GM19328 (cell line): ENCODE measurements at regions not wholly inside any gene's neighbourhood (a gene's known extent, or its start where the extent isn't known, plus 50 kb on each side); places are given as distances from the start of the nearest gene placed in this dataset.
"Not testable (repeated sequence)": the region's sequence is repeated elsewhere in the genome, so short reads cannot be mapped to it uniquely, and the experiment has no call there.

Experiments used
- ATAC-seq: cut with Tn5 transposase; IDR thresholded peaks from one replicate; pipeline ENCODE4 v1.9.1; 2021; ENCODE audit warnings: mild to moderate bottlenecking, moderate library complexity; ENCODE audit not compliant: unreplicated experiment

DNA sequence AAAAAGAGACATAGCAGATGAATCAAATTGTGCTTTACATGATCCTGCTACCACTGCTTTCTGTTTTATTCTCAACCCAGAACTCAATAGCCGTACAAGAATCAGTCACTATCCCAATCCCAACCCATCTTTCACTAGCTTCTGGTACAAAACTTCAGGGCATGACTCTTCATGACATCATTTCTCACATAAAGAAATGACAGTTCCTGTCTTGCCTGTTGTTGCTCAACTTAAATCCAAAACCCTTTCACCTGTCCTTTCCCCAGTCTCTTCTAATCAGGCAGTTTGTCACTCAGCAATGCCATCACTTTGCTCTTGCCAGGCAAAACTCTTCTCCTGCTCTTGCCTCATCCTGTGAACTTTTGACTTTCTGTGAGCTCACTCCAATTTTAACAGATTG is 962.8 kb downstream of the GALC start:
- no peak for ATAC-seq

DNA sequence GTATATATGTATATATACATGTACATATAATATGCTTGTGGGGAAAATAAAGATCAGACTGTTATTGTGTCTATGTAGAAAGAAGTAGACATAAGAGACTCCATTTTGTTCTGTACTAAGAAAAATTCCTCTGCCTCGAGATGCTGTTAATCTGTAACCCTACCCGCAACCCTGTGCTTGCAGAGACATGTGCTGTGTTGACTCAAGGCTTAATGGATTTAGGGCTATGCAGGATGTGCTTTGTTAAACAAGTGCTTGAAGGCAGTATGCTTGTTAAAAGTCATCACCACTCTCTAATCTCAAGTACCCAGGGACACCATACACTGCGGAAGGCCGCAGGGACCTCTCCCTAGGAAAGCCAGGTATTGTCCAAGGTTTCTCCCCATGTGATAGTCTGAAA is 972.9 kb downstream of the GALC start:
- ATAC-seq: not testable (repeated sequence)

DNA sequence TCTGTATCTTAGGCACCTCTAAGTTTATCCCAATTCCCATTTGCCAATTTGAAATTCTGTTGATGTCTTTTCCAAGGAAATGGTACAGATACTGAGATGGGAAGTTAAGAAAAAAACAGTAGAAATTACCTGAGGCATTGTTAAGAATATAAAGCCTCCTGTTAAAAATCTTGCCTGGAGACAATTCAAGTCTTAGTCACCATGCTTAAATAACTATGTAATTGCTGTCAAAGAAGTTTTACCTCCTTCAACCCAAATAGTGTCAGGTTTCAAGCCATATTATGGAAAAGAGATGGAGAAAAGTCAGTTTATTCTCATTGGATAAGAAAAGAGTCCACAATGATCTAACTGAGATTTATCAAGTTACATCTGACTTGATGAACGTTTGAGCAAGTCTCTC is 974.7 kb downstream of the GALC start:
- ATAC-seq: no peak

DNA sequence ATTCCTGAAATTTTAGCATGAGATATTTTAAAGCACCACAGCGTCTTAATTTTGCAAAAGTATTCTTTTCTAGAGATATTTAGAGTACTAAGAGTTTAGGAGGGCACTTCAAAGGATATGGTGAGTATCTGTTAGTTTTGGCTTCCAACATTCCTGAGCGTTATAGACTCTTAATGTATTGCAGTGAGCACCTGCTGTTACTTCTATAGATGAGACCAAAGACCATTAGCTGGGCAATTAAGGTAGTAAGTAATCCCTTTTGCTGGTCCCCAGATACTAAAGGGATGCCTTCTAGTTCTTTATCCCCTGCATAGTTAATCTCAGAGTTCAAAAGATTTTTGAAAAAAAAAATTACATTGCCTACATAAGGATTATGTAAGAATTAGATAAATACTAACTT is 975.6 kb downstream of the GALC start:
- no peak for ATAC-seq

DNA sequence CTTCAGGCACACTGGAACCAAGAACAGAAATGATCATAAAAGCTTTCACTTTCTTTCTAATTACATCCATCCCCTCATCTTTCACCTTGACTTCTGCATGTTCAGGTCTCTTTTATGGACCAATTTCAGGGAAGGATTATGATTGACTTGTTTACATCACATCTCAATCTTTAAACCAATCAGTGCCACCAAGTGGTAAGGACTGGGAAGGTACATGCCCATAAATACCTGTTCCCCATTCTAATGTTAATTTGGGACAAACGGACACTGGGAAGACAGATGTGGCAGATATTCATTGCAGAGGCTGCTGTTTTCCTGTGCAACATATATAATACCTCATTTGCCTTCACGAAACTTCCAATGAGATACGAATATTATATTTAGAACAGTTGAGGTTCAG is 978.1 kb downstream of the GALC start:
- no peak for ATAC-seq

DNA sequence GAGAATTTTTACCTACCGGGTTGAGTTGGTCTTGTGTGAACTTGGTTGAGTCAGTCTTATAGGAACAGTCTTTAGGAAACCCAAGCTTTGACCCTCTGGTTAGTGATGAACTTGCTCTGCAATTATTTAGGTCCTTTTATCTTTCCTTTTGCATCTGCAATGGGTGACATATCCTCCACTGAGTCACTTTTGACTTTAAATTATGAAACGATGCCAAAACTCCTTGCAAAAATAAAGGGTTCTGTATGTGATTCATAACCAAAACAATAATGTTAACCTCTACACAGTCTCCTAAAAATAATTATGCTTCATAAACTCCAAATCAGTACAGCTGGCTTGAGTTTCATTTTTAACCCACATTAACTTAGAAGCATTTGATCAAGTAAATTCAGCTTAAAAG is 979.4 kb downstream of the GALC start:
- no peak for ATAC-seq

DNA sequence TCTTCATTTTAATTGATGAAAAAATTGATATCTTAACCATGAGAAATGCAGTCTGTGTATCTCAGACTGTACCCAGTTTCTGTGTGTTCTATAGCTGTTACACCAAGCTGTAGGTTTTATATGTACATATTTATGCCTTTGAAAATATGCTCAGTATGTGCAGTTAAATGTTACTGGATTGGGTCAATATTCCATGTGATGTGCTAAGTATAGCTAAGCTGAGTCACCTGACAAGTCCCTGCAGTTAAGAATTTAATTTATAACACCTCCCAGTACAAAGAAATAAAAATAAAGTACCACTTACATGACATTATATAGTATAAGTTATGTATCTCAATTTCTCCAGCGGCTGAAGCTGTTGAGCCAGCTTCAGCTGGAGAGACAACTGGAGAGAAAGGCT is 984.0 kb downstream of the GALC start:
- ATAC-seq: no peak

DNA sequence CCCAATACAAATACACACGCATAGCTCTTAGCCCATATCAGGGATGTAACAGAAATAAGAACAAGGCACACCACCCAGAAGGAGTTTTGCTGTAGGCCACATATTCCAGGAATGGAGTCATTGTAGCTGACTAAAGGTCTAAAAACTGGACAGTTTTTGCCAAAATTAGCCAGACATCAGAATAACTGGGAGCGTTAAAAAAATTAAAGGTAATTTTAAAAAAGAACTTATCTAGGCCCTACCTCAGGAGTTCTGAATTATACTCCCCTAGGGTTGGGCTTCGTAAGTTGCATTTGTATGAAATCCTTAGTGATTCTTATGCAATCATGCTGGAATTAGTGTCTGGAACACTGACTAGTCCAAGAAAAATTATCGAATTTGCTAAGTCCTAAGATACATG is 987.7 kb downstream of the GALC start:
- no peak for ATAC-seq

DNA sequence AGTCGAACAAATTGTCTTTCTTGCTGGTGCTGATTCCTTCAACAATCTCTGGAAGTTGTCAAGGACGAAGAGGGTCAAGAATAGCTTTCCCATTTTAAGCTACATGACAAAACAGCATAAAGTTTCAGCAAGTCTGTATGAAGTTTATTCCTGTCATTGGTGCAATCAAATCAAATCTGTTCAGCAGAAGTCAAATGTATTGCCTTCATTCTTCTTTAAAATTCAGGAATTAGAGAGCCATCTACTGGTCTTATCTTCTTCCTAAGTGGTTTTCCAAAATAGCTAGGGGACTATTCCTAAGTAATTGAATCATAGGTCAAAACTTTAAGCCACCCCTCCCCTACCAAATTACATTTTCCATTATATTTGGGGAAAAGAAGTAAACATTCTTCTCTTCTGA is 990.2 kb downstream of the GALC start:
- no peak for ATAC-seq

DNA sequence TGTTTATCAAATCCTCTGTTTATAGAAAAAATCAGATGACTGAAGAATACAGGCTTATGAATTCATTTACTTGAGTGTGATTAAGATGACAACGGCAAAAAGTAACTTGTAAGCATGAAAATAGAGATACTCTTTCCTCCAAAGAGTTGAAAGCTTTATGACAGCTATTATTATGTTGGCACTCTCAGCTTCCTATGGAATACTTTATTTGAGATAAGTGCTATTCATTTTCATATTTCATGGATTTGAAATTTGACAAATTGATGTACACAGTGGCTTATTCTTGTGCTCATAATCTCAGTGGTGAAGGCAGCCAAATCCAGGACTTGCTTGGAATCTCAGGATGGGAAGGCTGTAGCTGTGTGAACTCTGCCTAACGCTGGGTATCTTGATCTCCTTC is 991.6 kb downstream of the GALC start:
- ATAC-seq: no peak

DNA sequence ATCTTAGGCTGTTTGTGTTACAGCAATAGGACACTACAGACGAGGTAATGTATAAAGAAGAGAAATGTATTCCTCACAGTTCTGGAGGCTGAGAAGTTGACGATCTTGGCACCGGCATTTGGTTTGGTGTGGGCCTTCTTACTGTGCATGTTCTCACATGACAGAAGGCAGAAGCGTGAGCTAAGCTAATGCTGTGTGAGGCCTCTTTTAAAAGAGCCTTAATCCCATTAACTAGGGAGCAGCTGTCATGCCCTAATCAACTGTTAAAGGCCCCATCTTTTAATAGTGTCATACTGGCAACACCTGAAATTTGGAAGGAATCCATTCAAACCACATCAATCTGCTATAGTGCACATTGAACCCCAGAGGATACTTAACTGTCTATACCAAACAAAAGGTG is 992.9 kb downstream of the GALC start:
- no peak for ATAC-seq

DNA sequence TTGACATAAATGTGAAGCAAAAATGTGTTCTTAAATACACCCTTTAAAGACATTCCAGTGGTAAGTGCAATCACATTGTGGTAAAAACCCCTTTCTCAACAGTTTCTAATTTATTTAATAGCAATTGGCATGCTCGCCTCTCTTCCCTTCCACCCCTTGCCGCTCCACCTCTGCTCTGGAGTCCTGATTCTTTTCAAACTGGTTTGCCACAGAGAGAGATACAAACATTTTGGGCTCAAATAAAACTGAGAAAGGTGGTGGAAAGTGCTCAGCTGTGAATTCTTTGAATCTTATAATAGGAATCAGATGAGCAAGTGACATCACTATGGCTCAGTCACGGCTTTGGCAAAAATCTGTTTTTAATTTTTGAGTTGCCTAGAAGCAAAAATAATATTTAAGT is 993.9 kb downstream of the GALC start:
- no peak for ATAC-seq

DNA sequence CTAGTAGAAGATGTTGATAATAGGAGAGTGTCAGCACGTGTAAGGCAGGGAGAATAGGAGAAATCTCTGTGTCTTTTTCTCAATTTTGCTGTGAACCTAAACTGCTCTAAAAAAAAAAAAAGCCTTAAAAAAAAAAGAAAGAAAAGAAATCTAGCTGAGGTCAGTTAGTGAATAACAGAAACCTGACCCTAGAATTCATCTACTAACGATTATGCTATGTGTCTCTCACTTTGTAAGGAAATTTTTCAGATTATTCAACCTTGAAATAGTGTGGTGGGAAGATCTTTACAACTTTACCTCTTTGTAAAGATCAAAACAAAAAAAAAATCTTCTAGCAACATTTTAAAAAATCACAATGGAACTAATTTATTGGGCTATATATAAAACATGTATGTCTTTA is 995.7 kb downstream of the GALC start:
- no peak for ATAC-seq

DNA sequence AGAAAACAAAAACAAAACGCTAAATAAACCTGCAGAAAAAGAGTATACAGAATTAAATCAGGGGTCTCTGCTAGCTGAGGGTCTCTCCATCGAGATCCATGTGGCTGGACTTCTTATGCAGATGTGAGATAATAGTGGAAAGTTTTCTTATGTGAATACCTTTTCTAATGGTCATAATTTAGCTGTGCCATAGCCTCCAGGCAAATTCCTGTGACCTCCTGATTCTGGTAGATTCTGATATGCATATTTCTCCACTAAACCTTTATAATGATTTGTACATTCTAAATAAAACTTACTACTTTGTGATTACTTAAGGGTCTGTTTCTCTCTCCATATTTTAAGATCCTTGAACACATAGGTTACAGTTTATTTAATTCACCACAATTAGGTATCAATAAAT is 1002.6 kb downstream of the GALC start:
- ATAC-seq: no peak

DNA sequence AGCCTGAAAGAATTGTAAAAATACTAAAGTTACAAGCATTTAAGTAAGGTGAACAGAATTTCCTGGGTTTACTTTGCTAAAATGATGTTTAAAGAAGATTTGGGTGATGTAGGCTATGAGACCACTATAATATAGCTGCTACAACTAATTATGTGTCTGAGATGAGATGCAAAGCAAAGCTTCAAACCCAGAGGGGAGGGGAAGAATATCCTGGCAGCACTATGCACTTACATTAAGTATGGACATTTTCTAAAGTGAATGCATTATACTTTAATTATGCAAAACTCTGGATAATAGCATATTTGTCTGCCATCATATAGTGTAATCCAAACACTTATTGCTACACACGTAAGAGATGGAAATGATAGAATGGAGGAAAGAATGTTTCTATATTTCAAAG is 1003.7 kb downstream of the GALC start:
- ATAC-seq: no peak

DNA sequence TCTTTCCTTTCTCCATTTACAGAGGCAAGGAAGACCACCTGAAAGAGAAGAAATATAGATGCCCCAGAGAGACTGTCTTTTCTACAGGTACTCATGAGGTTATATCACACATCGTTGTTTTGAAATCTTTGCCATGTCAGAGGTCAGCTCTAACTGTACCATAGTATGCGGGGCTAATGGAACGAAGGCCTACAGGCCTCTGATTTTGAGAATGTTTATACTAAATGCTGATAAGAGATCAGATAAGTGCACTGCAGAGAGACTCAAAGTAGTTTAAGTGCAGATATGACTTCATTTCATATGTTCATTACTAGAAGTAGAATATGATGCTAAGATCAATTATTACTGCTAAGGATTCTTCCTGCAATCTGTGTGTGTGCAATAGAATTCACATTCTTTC is 1005.0 kb downstream of the GALC start:
- ATAC-seq: no peak

DNA sequence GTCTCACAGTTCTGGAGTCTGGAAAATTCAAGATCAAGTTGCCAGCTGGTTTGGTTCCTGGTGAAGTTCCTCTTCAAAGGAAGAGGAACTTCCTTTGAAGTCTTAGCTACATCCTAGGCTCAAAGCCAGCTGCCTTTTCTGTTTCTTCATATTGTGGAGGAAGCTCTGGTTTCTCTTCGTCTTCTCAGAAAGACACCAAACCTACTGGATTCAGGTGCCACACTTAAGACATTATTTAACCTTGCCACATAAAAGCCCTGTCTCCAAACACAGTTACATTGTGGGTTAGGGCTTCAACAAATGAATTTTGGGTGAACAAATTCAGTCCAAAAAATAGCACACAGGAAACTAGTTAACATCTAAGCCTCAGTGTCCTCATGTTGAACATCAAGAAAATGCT is 1019.8 kb downstream of the GALC start:
- ATAC-seq: no peak

DNA sequence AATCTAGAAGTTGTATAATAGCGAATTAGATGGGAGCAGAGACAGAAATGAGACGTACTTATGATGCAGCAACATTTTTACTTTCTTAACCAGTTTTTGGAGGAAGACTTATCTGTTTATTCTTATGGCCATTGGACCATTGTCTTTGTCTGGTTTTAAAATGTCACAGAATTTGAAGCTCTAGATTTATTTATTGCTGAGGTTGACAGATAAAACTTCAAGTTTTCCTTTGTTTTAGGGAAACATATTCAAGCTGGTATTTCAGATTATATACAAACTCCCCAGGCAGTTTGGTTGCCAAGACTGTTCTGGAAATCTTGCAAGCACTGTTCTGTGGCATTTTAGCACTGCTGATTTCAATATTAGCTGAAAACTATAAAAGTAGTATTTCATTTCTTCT is 1021.7 kb downstream of the GALC start:
- ATAC-seq: no peak

DNA sequence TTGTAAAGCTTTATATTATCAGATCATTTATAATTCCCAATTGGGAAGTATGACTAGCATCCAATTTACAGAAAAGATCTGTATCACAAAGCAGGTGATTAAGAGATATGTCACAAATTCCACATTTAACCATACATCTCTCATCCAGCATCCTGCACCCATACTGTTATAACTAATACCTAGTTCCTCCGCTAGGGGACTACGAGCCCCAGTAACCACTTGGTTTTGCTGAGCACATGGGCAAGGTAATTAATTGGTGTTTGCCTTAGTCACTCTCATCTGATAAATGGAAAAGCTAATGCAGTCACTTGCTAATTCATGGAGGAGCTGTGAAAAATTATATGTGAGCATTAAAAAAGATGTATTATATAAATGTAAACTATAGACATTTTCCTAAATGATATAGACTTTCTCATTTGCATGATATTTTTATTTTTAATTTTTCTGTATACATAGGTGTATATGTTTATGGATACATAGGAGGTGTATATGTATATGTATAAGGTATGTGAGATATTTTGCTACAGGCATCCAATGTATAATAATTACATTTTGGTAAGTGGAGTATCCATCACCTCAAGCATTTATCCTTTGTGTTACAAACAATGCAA is 1031.8 kb downstream of the GALC start:
- no peak for ATAC-seq

DNA sequence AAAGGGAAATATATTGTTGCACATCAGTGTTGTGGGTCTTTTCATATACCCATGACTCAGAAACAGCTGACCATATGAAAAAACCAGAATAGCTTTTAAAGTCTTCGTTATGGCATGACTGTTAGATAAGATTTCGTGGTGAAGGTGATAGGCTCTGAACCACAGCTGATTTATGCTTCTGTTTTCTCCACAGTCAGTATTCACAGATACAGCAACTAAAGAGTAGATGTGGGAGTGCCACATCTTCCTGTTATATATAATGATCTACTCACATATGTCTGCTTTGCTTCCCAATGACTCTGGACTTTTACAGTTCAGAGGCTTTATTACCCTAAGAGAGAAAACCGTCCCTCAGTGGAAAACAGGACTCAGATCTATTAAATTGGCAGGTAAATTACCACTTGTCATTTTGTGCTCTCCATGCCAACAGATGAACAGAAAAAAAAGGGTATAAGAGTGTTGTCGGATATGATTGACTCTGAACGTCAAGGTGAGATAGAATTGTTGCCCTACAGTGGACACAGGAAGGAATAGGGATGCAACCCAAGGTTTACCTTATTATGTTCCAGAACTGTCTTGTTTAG is 1037.1 kb downstream of the GALC start:
- ATAC-seq: no peak

DNA sequence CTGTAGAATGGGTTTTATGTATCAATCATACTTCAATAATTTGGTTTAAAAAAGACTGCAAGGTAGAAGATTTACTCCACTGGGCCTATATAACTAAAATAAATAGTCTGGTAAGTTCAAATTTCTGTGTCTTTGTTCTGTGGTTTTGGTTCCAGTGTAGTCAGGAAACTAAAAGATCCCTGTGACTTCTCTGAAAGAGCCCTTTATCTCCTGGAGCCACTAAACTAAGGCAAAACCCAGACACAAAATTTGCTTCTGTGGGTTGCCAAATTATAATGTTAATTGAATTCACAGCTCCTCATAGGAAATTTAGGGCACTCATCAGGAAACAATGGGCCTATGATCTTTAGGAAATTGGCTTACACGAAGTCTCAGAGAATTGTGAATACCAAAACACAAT is 1038.4 kb downstream of the GALC start:
- no peak for ATAC-seq

DNA sequence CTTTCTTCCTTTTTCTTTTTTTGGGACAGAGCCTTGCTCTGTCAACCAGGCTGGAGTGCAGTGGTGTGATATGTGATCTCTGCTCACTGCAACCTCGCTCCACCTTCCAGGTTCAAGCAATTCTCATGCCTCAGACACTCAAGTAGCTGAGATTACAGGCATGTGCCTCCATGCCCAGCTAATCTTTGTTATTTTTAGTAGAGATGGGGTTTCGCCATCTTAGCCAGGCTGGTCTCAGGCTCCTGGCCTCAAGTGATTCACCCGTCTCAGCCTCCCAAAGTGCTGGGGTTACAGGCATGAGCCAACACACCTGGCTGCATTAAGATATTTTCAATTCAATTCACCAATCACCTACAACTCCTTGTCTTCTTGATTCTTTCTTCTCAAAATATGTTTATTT is 1046.5 kb downstream of the GALC start:
- ATAC-seq: no peak

DNA sequence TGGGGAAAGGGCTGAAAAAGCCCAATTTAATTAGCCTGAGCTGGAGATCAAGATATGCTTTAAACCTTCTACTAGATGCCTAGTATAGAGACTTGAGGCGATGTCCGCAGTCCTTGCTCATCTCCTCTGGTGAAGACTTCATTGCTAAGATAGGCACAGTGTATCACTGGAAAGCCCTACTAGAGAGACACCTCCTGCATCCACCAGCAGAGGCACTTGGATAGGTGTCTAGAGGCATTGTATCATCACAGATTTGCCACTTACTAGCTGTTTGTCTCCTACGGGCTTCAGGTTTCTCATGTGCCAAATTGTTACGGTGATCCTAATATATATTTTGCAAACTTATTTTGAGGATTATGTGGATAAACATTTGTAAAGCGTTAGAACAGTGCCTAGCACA is 1048.5 kb downstream of the GALC start:
- no peak for ATAC-seq
